Loucy (cell line): ENCODE measurements at regions not wholly inside any gene's neighbourhood (a gene's known extent, or its start where the extent isn't known, plus 50 kb on each side); places are given as distances from the start of the nearest gene placed in this dataset.

ENCODE experiments used
- H2AFZ ChIP-seq: fragments of 200-600 bp; sonication (generic); 2 replicates; pipeline ENCODE4 v1.6.0; 2016; ENCODE audit warnings: antibody characterized with exemption, mild to moderate bottlenecking, low read length, moderate library complexity
- H3F3A ChIP-seq: fragments of 200-600 bp; 2 replicates; pipeline ENCODE4 v1.6.0; 2016; ENCODE audit warnings: antibody characterized with exemption, low read depth, mild to moderate bottlenecking
- H3K27me3 ChIP-seq: fragments of 200-600 bp; sonication (generic); 2 replicates; pipeline ENCODE4 v1.6.1; 2014; ENCODE audit warnings: low read length, mild to moderate bottlenecking; ENCODE audit not compliant: insufficient read depth, poor library complexity, severe bottlenecking
- H3K36me3 ChIP-seq: fragments of 200-600 bp; sonication (generic); 2 replicates; pipeline ENCODE4 v1.6.1; 2016; ENCODE audit warnings: low read length; ENCODE audit not compliant: insufficient read depth
- H3K4me1 ChIP-seq: fragments of 200-600 bp; sonication (generic); 2 replicates; pipeline ENCODE4 v1.5.1; 2014; ENCODE audit warnings: low read length, mild to moderate bottlenecking; ENCODE audit not compliant: insufficient read depth, poor library complexity, severe bottlenecking
- H3K4me2 ChIP-seq: fragments of 200-600 bp; sonication (generic); 2 replicates; pipeline ENCODE4 v1.6.0; 2014; ENCODE audit warnings: antibody characterized with exemption, low read length, low read depth, mild to moderate bottlenecking; ENCODE audit not compliant: poor library complexity, severe bottlenecking
- H3K4me3 ChIP-seq: fragments of 200-600 bp; sonication (generic); 2 replicates; pipeline ENCODE4 v1.5.1; 2014; ENCODE audit warnings: low read length, mild to moderate bottlenecking, mixed read lengths; ENCODE audit not compliant: poor library complexity, severe bottlenecking
- H3K79me2 ChIP-seq: fragments of 200-600 bp; sonication (generic); 2 replicates; pipeline ENCODE4 v1.6.1; 2014; ENCODE audit warnings: low read length; ENCODE audit not compliant: insufficient read depth
- H3K9ac ChIP-seq: fragments of 200-600 bp; sonication (generic); 2 replicates; pipeline ENCODE4 v1.6.0; 2014; ENCODE audit warnings: mild to moderate bottlenecking, low read depth, low read length, moderate library complexity; ENCODE audit not compliant: poor library complexity, severe bottlenecking
- H3K9me2 ChIP-seq: fragments of 200-600 bp; sonication (generic); replicated peaks from 2 replicates; pipeline ENCODE4 v1.6.1; 2016; ENCODE audit warnings: low read depth, low read length, mixed read lengths
- H3K9me3 ChIP-seq: fragments of 200-600 bp; sonication (generic); 2 replicates; pipeline ENCODE4 v1.6.1; 2014; ENCODE audit warnings: mild to moderate bottlenecking, antibody characterized with exemption, low read length, low read depth; ENCODE audit not compliant: insufficient read depth
- H4K20me1 ChIP-seq: fragments of 200-600 bp; sonication (generic); 2 replicates; pipeline ENCODE4 v1.6.0; 2014; ENCODE audit warnings: antibody characterized with exemption, low read length, mild to moderate bottlenecking; ENCODE audit not compliant: insufficient read depth, poor library complexity, severe bottlenecking
- EZH2phosphoT487 ChIP-seq: fragments of 200-600 bp; IDR thresholded peaks from 2 replicates; pipeline ENCODE4 v1.6.1; 2018; ENCODE audit warnings: antibody characterized with exemption, mild to moderate bottlenecking, moderate library complexity, borderline replicate concordance
- TF ChIP-seq, protein P1 (sequence below): fragments of 200-600 bp; sonication (generic); conservative IDR thresholded peaks from 2 replicates; pipeline ENCODE4 v1.5.1; 2014; ENCODE audit warnings: mild to moderate bottlenecking, antibody characterized with exemption, low read length

DNA sequence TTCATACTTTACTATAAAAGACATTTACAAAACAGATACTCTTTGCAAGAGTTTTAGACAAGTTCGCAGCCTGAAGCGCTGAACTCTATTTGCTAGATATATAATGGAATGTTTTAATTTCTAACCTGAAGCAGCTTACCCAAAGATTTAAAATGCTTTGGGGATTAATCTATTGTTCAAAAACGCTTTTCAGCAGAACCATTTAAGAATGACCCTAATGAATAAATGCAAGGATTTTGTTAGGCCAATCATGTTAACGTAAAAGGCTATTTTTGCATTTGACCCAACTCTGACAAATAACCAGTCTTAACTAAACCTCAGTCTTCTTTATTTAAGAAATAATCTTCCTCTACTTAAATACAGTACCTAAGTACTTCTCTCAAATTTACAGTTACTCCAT, 406.7 kb upstream of the POT1 start:
- Histone ChIP-seq H3K4me2 (no peak overlapping the region), H3K4me3 (no peak overlapping the region), H3K9ac (no peak overlapping the region), H3K4me1 (no peaks in the 10 kb centered on the region), H3K79me2 (no peaks in the 10 kb centered on the region), H3F3A (no peaks in the 10 kb centered on the region), H3K27me3 (no peaks in the 10 kb centered on the region), H3K9me2 (no peaks in the 10 kb centered on the region), H3K9me3 (no peaks in the 10 kb centered on the region), H3K36me3 (no peaks in the 10 kb centered on the region), H2AFZ (no peak overlapping the region), H4K20me1 (no peaks in the 10 kb centered on the region)
- TF ChIP-seq, protein P1, sequence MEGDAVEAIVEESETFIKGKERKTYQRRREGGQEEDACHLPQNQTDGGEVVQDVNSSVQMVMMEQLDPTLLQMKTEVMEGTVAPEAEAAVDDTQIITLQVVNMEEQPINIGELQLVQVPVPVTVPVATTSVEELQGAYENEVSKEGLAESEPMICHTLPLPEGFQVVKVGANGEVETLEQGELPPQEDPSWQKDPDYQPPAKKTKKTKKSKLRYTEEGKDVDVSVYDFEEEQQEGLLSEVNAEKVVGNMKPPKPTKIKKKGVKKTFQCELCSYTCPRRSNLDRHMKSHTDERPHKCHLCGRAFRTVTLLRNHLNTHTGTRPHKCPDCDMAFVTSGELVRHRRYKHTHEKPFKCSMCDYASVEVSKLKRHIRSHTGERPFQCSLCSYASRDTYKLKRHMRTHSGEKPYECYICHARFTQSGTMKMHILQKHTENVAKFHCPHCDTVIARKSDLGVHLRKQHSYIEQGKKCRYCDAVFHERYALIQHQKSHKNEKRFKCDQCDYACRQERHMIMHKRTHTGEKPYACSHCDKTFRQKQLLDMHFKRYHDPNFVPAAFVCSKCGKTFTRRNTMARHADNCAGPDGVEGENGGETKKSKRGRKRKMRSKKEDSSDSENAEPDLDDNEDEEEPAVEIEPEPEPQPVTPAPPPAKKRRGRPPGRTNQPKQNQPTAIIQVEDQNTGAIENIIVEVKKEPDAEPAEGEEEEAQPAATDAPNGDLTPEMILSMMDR, result no peak

DNA sequence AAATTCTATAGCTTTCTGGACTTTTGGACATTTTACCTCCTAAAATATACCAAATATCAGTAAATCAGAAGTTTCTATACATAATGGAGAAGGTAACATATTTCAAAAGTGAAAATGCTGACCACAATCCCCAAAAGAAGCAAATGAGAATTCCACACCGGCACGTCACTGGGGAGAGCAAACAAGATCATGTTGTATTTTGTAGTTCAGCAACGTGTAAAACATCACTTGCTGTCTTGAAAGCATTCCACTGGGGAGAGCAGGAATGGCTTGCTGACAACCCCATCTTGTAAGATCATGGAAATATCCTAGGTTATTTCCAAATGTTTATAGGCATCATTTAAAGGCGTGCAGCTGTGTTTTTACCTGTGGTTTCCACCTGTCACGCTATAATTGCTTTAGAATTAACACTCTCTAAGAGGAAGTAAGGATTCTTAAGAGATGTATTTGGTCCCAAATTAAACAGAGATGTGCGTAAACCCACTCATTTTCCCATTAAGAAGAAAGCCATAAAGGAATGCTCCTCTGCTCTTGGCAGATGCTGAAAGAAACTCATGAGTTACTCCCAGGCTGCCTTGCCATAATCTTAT, 397.1 kb upstream of the POT1 start:
- Histone ChIP-seq H3K79me2 (no peaks in the 10 kb centered on the region), H3K9ac (no peak overlapping the region)
- TF ChIP-seq, protein P1, result no peak
- no peak for TF ChIP-seq EZH2phosphoT487

DNA sequence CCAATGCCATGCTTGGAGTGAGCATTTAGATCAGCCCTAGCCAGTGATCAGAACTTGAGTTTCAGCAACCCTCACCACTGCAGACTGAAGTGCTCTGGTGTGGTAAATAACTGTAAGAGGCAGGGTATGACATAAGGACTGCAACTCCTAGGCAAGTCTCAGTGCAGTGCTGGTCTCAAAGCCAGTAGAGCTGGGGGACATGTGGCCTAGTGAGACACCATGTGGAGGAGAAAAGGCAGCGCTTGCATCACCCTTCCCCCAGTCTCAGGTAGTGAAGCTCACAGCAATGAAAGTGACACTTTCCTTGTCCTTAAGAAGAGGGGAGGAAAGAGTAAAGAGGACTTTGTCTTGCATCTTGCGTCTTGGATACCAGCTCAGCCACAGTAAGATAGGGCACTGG, 386.8 kb upstream of the POT1 start:
- TF ChIP-seq EZH2phosphoT487, result no peak
- TF ChIP-seq, protein P1, result no peak; the same call in 1 of the 2 replicates
- Histone ChIP-seq H3K9ac (no peak overlapping the region), H3K9me2 (no peaks in the 10 kb centered on the region), H4K20me1 (no peaks in the 10 kb centered on the region), H3K27me3 (no peaks in the 10 kb centered on the region), H3K36me3 (no peaks in the 10 kb centered on the region), H3K79me2 (no peaks in the 10 kb centered on the region), H3K4me2 (no peak overlapping the region), H3K4me3 (no peak overlapping the region), H3F3A (no peaks in the 10 kb centered on the region), H3K9me3 (no peaks in the 10 kb centered on the region), H2AFZ (no peak overlapping the region), H3K4me1 (no peaks in the 10 kb centered on the region)

More for the DNA sequence above, 397.1 kb upstream of the POT1 start:
- Histone ChIP-seq H3K4me3 (no peak overlapping the region), H3K4me2 (no peak overlapping the region), H2AFZ (no peak overlapping the region), H3K9me3 (no peaks in the 10 kb centered on the region; the same call in 1 of the 2 replicates), H3K9me2 (no peaks in the 10 kb centered on the region), H3F3A (no peaks in the 10 kb centered on the region), H4K20me1 (no peaks in the 10 kb centered on the region), H3K36me3 (no peaks in the 10 kb centered on the region), H3K4me1 (no peaks in the 10 kb centered on the region), H3K27me3 (no peaks in the 10 kb centered on the region)
